Activated T-helper 2 cell treated with anti-CD3 and anti-CD28 coated beads, Interferon-gamma antibody, Interleukin-2, Interleukin-4, amounts not matched to agents 10 μg/mL and 5 μg/mL and 100 μg/mL, durations not matched to agents 14 hours and 24 hours and 36 hours (primary cell): ENCODE measurements at regions not wholly inside any gene's neighbourhood (a gene's known extent, or its start where the extent isn't known, plus 50 kb on each side); places are given as distances from the start of the nearest gene placed in this dataset.
"Not testable (repeated sequence)": the region's sequence is repeated elsewhere in the genome, so short reads cannot be mapped to it uniquely, and the experiment has no call there.

Experiments used
- DNase-seq: peaks from one replicate; pipeline ENCODE4 v3.0.0; 2021; ENCODE audit warnings: low spot score
- H3K27ac Mint-ChIP-seq: one replicate; pipeline ENCODE4 v1.8.0; 2021; ENCODE audit warnings: mixed read lengths
- H3K27me3 Mint-ChIP-seq: one replicate; pipeline ENCODE4 v1.8.0; 2021; ENCODE audit warnings: low read depth, mixed read lengths
- H3K36me3 Mint-ChIP-seq: one replicate; pipeline ENCODE4 v1.8.0; 2021; ENCODE audit warnings: low read depth, mixed read lengths
- H3K4me1 Mint-ChIP-seq: one replicate; pipeline ENCODE4 v1.8.0; 2021; ENCODE audit warnings: low read depth, mixed read lengths
- H3K4me3 Mint-ChIP-seq: one replicate; pipeline ENCODE4 v1.8.0; 2021; ENCODE audit warnings: low read depth, mild to moderate bottlenecking, moderate library complexity, mixed read lengths
- H3K9me3 Mint-ChIP-seq: one replicate; pipeline ENCODE4 v1.8.0; 2021; ENCODE audit warnings: mixed read lengths
- intact Hi-C: fragments of 100-400 bp; cut with micrococcal nuclease; formaldehyde crosslinking; loops from one replicate; pipeline ENCODE4 v1.15.1; 2023

DNA sequence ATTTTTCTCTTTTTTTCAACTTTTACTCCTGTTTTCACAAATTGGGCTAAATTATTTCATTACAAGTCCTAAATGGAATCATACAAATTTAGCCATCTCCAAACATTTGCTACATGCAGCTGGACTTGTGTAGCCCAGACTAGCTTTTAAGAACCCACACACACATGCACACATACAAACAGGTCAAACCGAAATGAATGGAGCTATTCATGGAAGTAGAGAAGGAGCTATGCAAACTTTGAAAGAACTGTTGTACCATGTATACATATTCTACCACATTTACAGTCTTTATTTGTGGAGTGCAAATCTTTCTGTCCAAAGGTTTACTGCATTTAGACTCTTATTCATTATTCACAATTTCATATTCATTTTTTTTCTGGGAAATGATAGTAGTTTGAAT, 189.1 kb upstream of the RNPC3 start:
- no peak overlapping the region for H3K27ac Mint-ChIP-seq
- DNase-seq = no peak
- H3K4me3 Mint-ChIP-seq = no peak overlapping the region
- H3K9me3 Mint-ChIP-seq = no peaks in the 10 kb centered on the region
- intact Hi-C loops = no loop called here
- H3K4me1 Mint-ChIP-seq = no peaks in the 10 kb centered on the region
- H3K36me3 Mint-ChIP-seq = no peaks in the 10 kb centered on the region
- H3K27me3 Mint-ChIP-seq = no peaks in the 10 kb centered on the region

DNA sequence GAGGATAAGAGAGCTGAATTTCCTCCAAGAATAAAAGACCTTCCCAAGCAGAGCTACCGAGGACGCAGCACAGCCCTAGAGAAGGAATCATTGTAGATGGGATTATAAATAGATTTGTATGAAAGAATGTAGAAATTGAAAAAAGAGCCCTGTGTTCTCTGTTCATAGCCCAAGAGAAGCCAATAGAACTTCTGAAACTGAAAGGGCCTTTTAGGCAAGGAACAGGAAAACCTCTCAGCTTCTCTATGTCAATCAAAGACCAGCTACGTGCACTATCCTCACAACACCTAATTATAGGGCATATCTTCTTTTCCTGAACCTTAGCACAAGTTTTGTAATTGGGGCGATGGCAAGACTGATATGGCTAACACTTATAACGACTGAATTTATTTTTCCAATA, 192.4 kb upstream of the RNPC3 start:
- Mint-ChIP-seq H3K4me3 (no peak overlapping the region), H3K27ac (no peak overlapping the region), H3K27me3 (no peaks in the 10 kb centered on the region), H3K36me3 (no peaks in the 10 kb centered on the region), H3K4me1 (no peaks in the 10 kb centered on the region), H3K9me3 (no peaks in the 10 kb centered on the region)
- intact Hi-C loops = no loop called here
- DNase-seq = no peak

DNA sequence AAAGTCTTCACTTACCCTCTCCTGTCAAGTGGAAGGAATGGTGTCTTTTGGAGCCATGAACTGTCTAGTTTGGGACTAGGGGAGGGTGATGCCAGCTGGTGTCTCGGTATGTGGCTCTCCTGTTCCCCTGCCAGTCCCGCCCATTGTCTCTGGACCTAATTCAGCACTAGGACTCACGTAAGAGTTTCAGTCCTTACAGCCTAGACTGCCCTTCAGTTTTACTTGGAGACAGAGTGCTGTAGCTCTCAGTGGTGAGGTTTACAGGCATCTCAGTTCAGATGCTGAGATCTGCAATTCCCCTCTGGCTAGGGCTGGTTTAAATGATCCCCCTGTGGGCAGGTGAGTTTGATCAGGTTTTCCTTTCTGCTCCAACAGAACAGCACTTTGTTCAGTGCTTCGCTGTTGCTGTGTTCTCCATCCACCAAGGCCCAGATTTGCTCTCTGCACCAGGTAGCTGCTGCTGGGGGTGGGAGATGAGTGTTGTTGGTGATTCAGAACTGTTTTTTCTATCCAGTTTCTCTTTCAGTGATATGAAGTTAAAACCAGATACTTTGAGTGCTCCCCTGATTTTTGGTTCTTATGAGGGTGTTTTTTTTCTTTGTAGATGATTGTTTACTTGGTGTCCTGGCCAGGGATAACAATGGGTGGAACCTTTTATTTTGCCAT, 198.3 kb upstream of the RNPC3 start:
- H3K27ac Mint-ChIP-seq = no peak overlapping the region
- H3K4me1 Mint-ChIP-seq = no peaks in the 10 kb centered on the region
- intact Hi-C loops = no loop called here
- no peaks in the 10 kb centered on the region for H3K36me3 Mint-ChIP-seq
- peaks cover 8% of the 10 kb centered on the region for H3K9me3 Mint-ChIP-seq
- no peak overlapping the region for H3K4me3 Mint-ChIP-seq
- H3K27me3 Mint-ChIP-seq = no peaks in the 10 kb centered on the region
- DNase-seq = no peak

DNA sequence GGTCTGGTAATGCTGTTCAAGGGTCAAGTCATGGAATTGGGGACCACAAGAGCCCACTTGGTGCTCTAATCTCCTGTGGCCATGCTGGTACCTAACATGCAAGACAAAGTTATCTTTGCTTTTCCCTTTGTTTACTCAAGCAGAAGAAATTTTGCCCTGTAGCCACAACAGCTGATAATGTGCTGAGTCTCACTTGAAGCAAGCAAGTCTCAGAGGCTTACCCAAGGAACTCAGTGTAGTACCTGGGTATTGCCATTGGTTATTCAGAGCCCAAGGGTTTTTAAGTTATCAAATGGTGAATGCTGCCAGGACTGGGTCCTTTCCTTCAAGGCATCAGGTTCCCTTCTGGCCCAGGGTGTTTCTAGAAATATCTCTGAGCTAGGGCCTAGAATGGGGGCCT, 198.9 kb upstream of the RNPC3 start:
- Mint-ChIP-seq H3K27me3 (no peaks in the 10 kb centered on the region), H3K4me1 (no peaks in the 10 kb centered on the region), H3K9me3 (peaks cover 8% of the 10 kb centered on the region), H3K4me3 (no peak overlapping the region), H3K36me3 (no peaks in the 10 kb centered on the region), H3K27ac (no peak overlapping the region)
- intact Hi-C loops = no loop called here
- DNase-seq = no peak

DNA sequence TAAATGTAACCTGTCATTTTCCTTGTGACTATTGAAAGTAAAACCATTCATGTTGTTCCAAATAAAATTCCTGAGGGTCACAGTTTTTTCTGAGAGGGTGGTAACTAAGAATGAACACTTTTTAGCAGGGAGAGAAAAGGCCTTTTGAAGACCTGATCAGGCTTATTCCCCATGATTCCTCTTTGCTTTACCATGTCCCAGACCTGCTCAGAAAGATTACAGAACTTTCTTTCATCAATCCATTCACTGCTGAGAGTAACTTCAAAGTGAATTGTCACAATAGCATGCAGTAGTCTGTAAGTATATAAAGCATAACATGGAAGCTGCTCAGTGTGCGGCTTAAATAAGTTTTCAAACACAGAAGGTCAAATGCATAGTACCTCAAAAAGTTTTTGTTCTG, 201.5 kb upstream of the COL11A1 start:
- Mint-ChIP-seq H3K4me1 (no peaks in the 10 kb centered on the region), H3K27ac (no peak overlapping the region), H3K27me3 (no peaks in the 10 kb centered on the region), H3K9me3 (no peaks in the 10 kb centered on the region), H3K4me3 (no peak overlapping the region), H3K36me3 (no peaks in the 10 kb centered on the region)
- no peak for DNase-seq
- intact Hi-C loops = no loop called here

DNA sequence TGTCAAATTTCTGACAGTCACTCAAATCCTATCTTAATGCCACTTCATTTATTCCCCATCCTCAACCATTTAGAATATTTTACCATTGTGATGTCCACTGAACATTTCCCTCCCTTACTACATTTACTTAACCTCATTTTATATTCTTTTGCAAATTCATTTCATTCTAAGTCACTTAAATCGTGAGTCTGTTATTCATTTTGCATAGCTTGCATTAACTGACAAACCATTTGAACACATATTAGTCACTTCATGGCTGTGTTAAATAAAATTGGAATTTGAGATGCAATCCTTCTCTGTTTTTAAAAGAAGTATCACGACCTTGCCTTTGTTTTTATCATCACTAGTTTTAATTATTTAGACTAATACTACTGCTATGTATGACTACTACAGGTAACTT, 199.4 kb upstream of the COL11A1 start:
- Mint-ChIP-seq H3K9me3 (no peaks in the 10 kb centered on the region), H3K27ac (no peak overlapping the region), H3K36me3 (no peaks in the 10 kb centered on the region), H3K27me3 (no peaks in the 10 kb centered on the region), H3K4me1 (no peaks in the 10 kb centered on the region), H3K4me3 (no peak overlapping the region)
- no peak for DNase-seq
- intact Hi-C loops = no loop called here

DNA sequence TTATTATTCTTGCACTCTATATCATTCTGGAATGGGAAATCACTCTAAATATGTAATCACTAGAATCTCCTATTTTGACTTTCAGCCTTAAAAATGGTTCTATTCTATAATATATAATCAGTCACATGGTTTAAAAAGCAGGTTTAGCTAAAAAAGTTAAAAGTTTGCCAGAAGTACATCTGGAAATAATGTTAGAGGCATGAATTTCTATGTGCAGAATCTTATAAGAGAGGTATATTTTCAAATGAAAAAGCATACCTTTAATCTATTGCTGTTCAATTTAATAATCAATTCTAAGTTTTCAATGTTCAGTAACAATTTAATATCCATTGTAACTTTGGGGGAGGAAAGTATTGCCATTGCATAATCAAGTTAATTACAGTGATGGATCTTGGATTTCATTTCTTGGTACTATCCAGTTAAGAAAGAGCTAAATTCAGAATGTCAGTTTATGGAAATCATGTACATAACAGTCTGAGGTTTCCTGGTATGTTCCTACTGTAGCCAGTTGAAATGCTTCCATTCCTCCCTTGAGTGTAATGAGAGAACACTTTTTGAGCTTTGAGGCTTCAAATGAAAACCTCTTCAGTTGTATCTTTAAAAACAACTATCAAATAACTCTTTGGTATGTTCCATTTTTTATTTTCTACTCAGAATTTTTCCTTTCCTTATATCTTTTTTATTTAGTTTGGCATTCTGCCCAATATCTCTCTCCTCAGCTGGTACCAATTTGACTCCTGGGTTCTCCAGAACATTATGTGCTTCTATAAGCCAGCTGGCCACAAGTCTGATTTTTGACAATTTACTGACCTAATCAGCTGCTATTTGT, 175.7 kb upstream of the COL11A1 start:
- intact Hi-C loops = no loop called here
- Mint-ChIP-seq H3K9me3 (no peaks in the 10 kb centered on the region), H3K4me1 (no peaks in the 10 kb centered on the region), H3K4me3 (no peak overlapping the region), H3K36me3 (no peaks in the 10 kb centered on the region), H3K27me3 (no peaks in the 10 kb centered on the region), H3K27ac (no peak overlapping the region)
- no peak for DNase-seq

DNA sequence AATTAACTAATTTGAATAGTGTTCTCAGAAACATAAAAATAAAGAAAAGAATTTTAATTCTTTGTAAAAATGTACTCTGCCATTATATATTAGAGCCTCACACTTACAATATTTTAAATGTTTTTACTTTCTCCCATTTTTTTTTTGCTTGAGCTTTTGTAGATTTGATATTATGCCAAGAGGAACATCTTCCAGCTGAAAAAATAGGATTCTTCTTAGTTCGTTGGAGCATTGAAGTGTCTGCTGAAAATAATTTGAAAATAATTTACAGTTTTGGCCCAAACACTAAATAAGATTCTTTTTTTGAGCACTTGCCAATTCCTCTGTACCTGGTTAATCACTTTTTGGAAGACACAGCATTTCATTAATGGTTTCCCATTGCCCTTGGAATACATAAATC, 175.0 kb upstream of the COL11A1 start:
- Mint-ChIP-seq H3K27ac (no peak overlapping the region), H3K36me3 (no peaks in the 10 kb centered on the region), H3K4me3 (no peak overlapping the region), H3K27me3 (no peaks in the 10 kb centered on the region), H3K9me3 (no peaks in the 10 kb centered on the region), H3K4me1 (no peaks in the 10 kb centered on the region)
- DNase-seq = no peak
- intact Hi-C loops = no loop called here

DNA sequence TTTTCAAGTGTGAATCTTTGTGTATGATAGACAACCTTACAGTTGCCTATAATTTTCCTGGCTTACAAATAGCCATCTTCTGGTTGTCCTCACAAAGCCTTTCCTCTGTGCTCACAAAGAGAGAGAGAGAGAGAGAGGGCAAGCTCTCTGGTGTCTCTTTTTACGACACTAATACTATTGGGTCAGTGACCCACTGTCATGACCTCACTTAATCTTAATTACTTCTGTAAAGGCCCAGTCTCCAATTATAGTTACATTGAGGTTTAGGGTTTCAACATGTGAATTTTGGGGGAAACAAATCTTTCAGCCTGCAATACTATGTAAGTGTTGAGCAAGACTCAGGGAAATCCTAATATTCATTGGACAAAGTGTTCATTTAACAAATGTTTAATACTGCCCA, 167.4 kb upstream of the COL11A1 start:
- H3K4me3 Mint-ChIP-seq = no peak overlapping the region
- H3K4me1 Mint-ChIP-seq = no peaks in the 10 kb centered on the region
- intact Hi-C loops = no loop called here
- no peaks in the 10 kb centered on the region for H3K9me3 Mint-ChIP-seq
- no peak for DNase-seq
- H3K36me3 Mint-ChIP-seq = no peaks in the 10 kb centered on the region
- no peak overlapping the region for H3K27ac Mint-ChIP-seq
- H3K27me3 Mint-ChIP-seq = no peaks in the 10 kb centered on the region

DNA sequence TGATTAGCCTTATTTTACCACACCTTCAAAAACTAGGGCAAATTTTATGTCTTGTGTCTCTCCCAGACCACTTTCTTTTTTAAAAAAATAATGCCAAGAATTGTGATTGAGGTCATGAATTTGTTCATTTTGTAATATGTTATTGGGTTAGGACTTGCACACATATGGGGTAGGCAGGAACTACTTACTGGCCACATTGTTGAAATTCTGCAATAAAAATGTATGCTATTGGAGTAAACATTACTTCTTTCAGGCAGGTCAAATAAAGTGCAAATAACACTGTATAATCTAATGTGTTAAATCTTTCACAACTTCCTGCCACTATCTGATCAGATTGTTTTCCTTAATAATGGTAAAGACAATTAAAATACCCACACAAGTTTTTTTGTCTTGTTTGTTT, 166.6 kb upstream of the COL11A1 start:
- H3K36me3 Mint-ChIP-seq = no peaks in the 10 kb centered on the region
- no peaks in the 10 kb centered on the region for H3K4me1 Mint-ChIP-seq

DNA sequence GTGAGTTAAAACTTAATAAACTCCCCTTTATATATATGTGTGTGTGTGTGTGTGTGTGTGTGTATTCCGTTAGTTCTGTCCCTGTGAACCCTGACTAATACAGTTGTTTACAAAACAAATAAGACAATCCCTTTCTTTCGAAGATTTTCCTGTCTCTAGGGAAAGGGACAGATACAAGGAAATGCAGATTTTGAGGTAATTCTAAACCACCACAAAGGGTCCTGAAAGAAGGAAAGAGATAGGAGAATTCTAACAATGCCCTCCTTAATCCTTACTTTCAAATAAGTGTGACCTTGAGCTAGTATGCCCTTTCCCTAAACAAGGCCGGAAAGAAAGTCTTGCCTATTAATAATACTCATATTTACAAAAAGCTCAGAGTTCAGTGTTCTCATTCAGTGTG, 164.8 kb upstream of the COL11A1 start:
- Mint-ChIP-seq H3K9me3 (no peaks in the 10 kb centered on the region), H3K27me3 (no peaks in the 10 kb centered on the region), H3K4me1 (no peaks in the 10 kb centered on the region), H3K27ac (no peak overlapping the region), H3K4me3 (no peak overlapping the region), H3K36me3 (no peaks in the 10 kb centered on the region)
- intact Hi-C loops = no loop called here
- DNase-seq = no peak

More for the DNA sequence above, 166.6 kb upstream of the COL11A1 start:
- intact Hi-C loops = no loop called here
- DNase-seq = no peak
- Mint-ChIP-seq H3K27ac (no peak overlapping the region), H3K9me3 (no peaks in the 10 kb centered on the region), H3K27me3 (no peaks in the 10 kb centered on the region), H3K4me3 (no peak overlapping the region)

DNA sequence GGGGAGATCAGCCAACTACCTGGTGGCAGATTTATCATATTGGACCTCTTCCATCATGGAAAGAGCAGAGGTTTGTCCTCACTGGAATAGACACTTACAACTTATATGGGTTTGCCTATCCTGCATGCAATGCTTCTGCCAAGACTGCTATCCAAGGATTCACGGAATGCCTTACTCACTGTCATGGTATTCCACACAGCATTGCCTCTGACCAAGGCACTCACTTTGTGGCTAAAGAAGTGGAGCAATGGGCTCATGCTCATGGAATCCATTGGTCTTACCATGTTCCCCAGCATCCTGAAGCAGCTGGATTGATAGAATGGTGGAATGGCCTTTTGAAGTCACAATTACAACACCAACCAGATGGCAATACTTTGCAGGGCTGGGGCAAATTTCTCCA, 163.1 kb upstream of the COL11A1 start:
- H3K4me3 Mint-ChIP-seq, H3K36me3 Mint-ChIP-seq, intact Hi-C loops, DNase-seq, H3K27ac Mint-ChIP-seq, H3K4me1 Mint-ChIP-seq, H3K9me3 Mint-ChIP-seq, H3K27me3 Mint-ChIP-seq: not testable (repeated sequence)

DNA sequence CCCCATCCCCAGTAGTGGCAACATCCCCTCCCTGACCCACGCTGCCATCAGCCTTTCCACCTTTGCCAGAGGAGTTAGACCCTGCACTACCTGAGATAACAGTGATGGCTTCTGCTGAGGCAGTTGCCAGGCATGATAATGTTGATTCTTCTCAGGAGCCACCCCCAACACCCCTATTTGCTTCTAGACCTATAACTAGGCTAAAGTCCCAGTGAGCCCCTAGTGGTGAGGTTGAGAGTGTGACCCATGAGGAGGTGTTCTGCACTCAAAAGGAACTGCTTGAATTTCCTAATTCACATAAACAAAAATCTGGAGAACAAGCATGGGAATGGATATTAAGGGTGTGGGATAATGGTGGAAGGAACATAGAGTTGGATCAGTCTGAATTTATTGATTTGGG, 159.6 kb upstream of the COL11A1 start:
- Mint-ChIP-seq H3K4me1 (no peaks in the 10 kb centered on the region), H3K27ac (no peak overlapping the region), H3K36me3 (no peaks in the 10 kb centered on the region), H3K27me3 (no peaks in the 10 kb centered on the region), H3K4me3 (no peak overlapping the region), H3K9me3 (no peaks in the 10 kb centered on the region)
- intact Hi-C loops = no loop called here
- no peak for DNase-seq
